H9 (cell line): ENCODE measurements at regions not wholly inside any gene's neighbourhood (a gene's known extent, or its start where the extent isn't known, plus 50 kb on each side); places are given as distances from the start of the nearest gene placed in this dataset.
A peak's percentile ranks its signal among the peaks of the same experiment; 100 is the strongest.

ENCODE experiments used
- DNase-seq: peaks from one replicate; pipeline ENCODE4 v3.0.0-alpha.2; 2017
- H2AFZ ChIP-seq: one replicate; pipeline ENCODE4 v1.6.1; 2013; ENCODE audit warnings: mild to moderate bottlenecking, low read length, control low read depth, moderate library complexity
- H2AK5ac ChIP-seq: 2 replicates; pipeline ENCODE4 v1.6.1; 2013; ENCODE audit warnings: low read length, control low read depth, mixed read lengths; ENCODE audit not compliant: insufficient read length
- H2BK120ac ChIP-seq: one replicate; pipeline ENCODE4 v1.6.1; 2013; ENCODE audit warnings: low read depth, mild to moderate bottlenecking, low read length, control low read depth, inconsistent platforms; ENCODE audit not compliant: poor library complexity, severe bottlenecking
- H2BK12ac ChIP-seq: 2 replicates; pipeline ENCODE4 v1.6.1; 2013; ENCODE audit warnings: low read length, control low read depth, mixed read lengths, low read depth; ENCODE audit not compliant: insufficient read length
- H2BK15ac ChIP-seq: 2 replicates; pipeline ENCODE4 v1.6.1; 2013; ENCODE audit warnings: low read depth, low read length, control low read depth
- H2BK20ac ChIP-seq: one replicate; pipeline ENCODE4 v1.6.1; 2013; ENCODE audit warnings: low read depth, mild to moderate bottlenecking, low read length, control low read depth, inconsistent platforms; ENCODE audit not compliant: poor library complexity, severe bottlenecking
- H2BK5ac ChIP-seq: 2 replicates; pipeline ENCODE4 v1.6.1; 2013; ENCODE audit warnings: low read length, control low read depth, mixed read lengths; ENCODE audit not compliant: insufficient read length
- H3K14ac ChIP-seq: 2 replicates; pipeline ENCODE4 v1.6.1; 2013; ENCODE audit warnings: low read length, control low read depth; ENCODE audit not compliant: insufficient read depth
- H3K18ac ChIP-seq: 2 replicates; pipeline ENCODE4 v1.6.1; 2013; ENCODE audit warnings: low read depth, mild to moderate bottlenecking, mixed read lengths, low read length, control low read depth; ENCODE audit not compliant: insufficient read length
- H3K23ac ChIP-seq: 2 replicates; pipeline ENCODE4 v1.6.1; 2013; ENCODE audit warnings: low read length, control low read depth, mixed read lengths, low read depth; ENCODE audit not compliant: insufficient read length
- H3K23me2 ChIP-seq: 2 replicates; pipeline ENCODE4 v1.6.1; 2013; ENCODE audit warnings: low read depth, mild to moderate bottlenecking, mixed read lengths, low read length, control low read depth; ENCODE audit not compliant: insufficient read length, poor library complexity, severe bottlenecking
- H3K27ac ChIP-seq: 2 replicates; pipeline ENCODE4 v1.5.1; 2013; ENCODE audit warnings: low read length, control low read depth, mixed read lengths, low read depth; ENCODE audit not compliant: insufficient read length
- H3K27me3 ChIP-seq: 2 replicates; pipeline ENCODE4 v1.6.1; 2013; ENCODE audit warnings: low read length, control low read depth, inconsistent platforms; ENCODE audit not compliant: insufficient read depth
- H3K4ac ChIP-seq: 2 replicates; pipeline ENCODE4 v1.6.1; 2013; ENCODE audit warnings: low read depth, mild to moderate bottlenecking, control low read depth, inconsistent platforms, low read length, moderate library complexity
- H3K4me1 ChIP-seq: 2 replicates; pipeline ENCODE4 v1.6.1; 2013; ENCODE audit warnings: low read length, control low read depth, inconsistent platforms; ENCODE audit not compliant: insufficient read depth
- H3K4me2 ChIP-seq: 2 replicates; pipeline ENCODE4 v1.6.1; 2013; ENCODE audit warnings: low read length, control low read depth, mixed read lengths; ENCODE audit not compliant: insufficient read length, insufficient read depth
- H3K56ac ChIP-seq: 2 replicates; pipeline ENCODE4 v1.6.1; 2013; ENCODE audit warnings: low read depth, mild to moderate bottlenecking, mixed read lengths, low read length, control low read depth; ENCODE audit not compliant: insufficient read length
- H3K79me1 ChIP-seq: 2 replicates; pipeline ENCODE4 v1.6.1; 2013; ENCODE audit warnings: low read depth, mild to moderate bottlenecking, moderate library complexity, low read length, control low read depth, inconsistent platforms; ENCODE audit not compliant: insufficient read depth, poor library complexity, severe bottlenecking
- H3K79me2 ChIP-seq: 2 replicates; pipeline ENCODE4 v1.6.1; 2013; ENCODE audit warnings: low read length, control low read depth, inconsistent platforms; ENCODE audit not compliant: insufficient read depth
- H3K9ac ChIP-seq: 2 replicates; pipeline ENCODE4 v1.6.1; 2013; ENCODE audit warnings: low read length, control low read depth, mixed read lengths; ENCODE audit not compliant: insufficient read length; ENCODE audit errors: extremely low read depth
- H3K9me3 ChIP-seq: one replicate; pipeline ENCODE4 v1.6.1; 2013; ENCODE audit warnings: low read depth, low read length, inconsistent platforms; ENCODE audit not compliant: control insufficient read depth
- H3T11ph ChIP-seq: one replicate; pipeline ENCODE4 v1.6.1; 2013; ENCODE audit warnings: mild to moderate bottlenecking, low read length, control low read depth, inconsistent platforms
- H4K20me1 ChIP-seq: one replicate; pipeline ENCODE4 v1.6.1; 2013; ENCODE audit not compliant: control insufficient read depth, insufficient read length, insufficient read depth
- H4K5ac ChIP-seq: 2 replicates; pipeline ENCODE4 v1.6.1; 2013; ENCODE audit warnings: low read depth, mild to moderate bottlenecking, mixed read lengths, low read length, control low read depth; ENCODE audit not compliant: insufficient read length
- H4K8ac ChIP-seq: replicated peaks from 2 replicates; pipeline ENCODE4 v1.6.1; 2013; ENCODE audit warnings: low read length, control low read depth, mixed read lengths, low read depth; ENCODE audit not compliant: insufficient read length
- H4K91ac ChIP-seq: 2 replicates; pipeline ENCODE4 v1.6.1; 2013; ENCODE audit warnings: low read depth, mild to moderate bottlenecking, moderate library complexity, mixed read lengths, low read length, control low read depth; ENCODE audit not compliant: insufficient read length
- H3K27ac Mint-ChIP-seq, 3 experiments: 2 replicates in 2 of 3; 3 replicates in 1 of 3; pipeline ENCODE4 v1.8.0; 2020 to 2021; ENCODE audit warnings: mixed read lengths in 3 of 3, mild to moderate bottlenecking in 1 of 3, moderate library complexity in 1 of 3
- H3K27me3 Mint-ChIP-seq: 2 replicates; pipeline ENCODE4 v1.8.0; 2021; ENCODE audit warnings: low read depth, mild to moderate bottlenecking, moderate library complexity, mixed read lengths
- H3K36me3 Mint-ChIP-seq, 3 experiments: 2 replicates in 2 of 3; 3 replicates in 1 of 3; pipeline ENCODE4 v1.8.0; 2020 to 2021; ENCODE audit warnings: low read depth in 3 of 3, mixed read lengths in 3 of 3; ENCODE audit not compliant: insufficient read depth in 1 of 3
- H3K4me1 Mint-ChIP-seq, 2 experiments: 2 replicates each; pipeline ENCODE4 v1.8.0; 2020; ENCODE audit warnings: mixed read lengths in 2 of 2
- H3K4me3 Mint-ChIP-seq, 2 experiments: 2 replicates in 1 of 2; 3 replicates in 1 of 2; pipeline ENCODE4 v1.8.0; 2020 to 2021; ENCODE audit warnings: mild to moderate bottlenecking in 2 of 2, mixed read lengths in 2 of 2, moderate library complexity in 1 of 2
- H3K9me3 Mint-ChIP-seq, 2 experiments: 2 replicates in 1 of 2; 3 replicates in 1 of 2; pipeline ENCODE4 v1.8.0; 2020; ENCODE audit warnings: mild to moderate bottlenecking in 2 of 2, mixed read lengths in 2 of 2, moderate library complexity in 1 of 2
- WGBS: extraction: QIAGEN DNeasy Blood & Tissue Kit; methylation state at CpG from one replicate; pipeline ENCODE4 v1.1.7; 2013; ENCODE audit warnings: missing lambda C conversion rate, low lambda C conversion rate, mixed read lengths; ENCODE audit not compliant: insufficient read length; ENCODE audit errors: extremely low coverage; 5-methylcytosine and 5-hydroxymethylcytosine counted together
- TF ChIP-seq, protein P1 (sequence below): fragments of 200-600 bp; sonication (generic); conservative IDR thresholded peaks from 3 replicates; pipeline ENCODE4 v1.8.0; 2021; ENCODE audit warnings: antibody characterized with exemption, mild to moderate bottlenecking

DNA sequence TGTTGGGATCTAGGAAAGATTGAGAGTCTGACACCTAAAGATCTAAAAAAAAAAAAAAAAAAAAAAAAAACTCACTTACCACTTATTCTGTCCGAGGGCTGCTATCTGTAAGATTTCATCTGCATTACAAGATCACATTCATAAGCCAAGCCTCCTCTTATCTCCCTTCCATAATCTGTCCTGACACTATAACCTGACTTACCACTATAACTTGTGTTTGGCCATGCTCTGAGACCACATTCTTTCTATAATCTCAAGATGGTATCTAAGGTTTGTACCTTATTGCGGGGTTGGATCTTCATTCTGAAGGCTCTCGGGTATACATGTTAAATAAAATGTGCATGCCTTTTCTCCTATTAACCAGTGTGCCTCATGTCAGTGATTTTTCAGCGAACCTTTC is 144.4 kb downstream of the MAGEB17 start:
- Histone ChIP-seq H3K9ac (no peak overlapping the region), H2BK20ac (no peak overlapping the region), H3K27ac (peak overlapping the region; percentile 68), H3K4me1 (peaks cover 15% of the 10 kb centered on the region), H2AFZ (no peak overlapping the region), H3T11ph (no peak overlapping the region), H4K5ac (no peak overlapping the region), H3K27me3 (no peaks in the 10 kb centered on the region), H3K14ac (no peak overlapping the region), H4K8ac (no peak overlapping the region), H3K4me2 (no peak overlapping the region), H3K18ac (no peak overlapping the region), H3K23ac (no peak overlapping the region), H3K79me1 (no peaks in the 10 kb centered on the region), H4K20me1 (no peaks in the 10 kb centered on the region), H2BK12ac (no peak overlapping the region), H4K91ac (no peak overlapping the region), H2BK15ac (no peak overlapping the region), H2AK5ac (no peak overlapping the region), H3K9me3 (no peaks in the 10 kb centered on the region), H2BK5ac (no peak overlapping the region), H3K79me2 (no peaks in the 10 kb centered on the region), H3K23me2 (no peaks in the 10 kb centered on the region), H3K56ac (no peak overlapping the region), H3K4ac (no peak overlapping the region), H2BK120ac (no peak overlapping the region)
- Mint-ChIP-seq H3K27me3 (no peaks in the 10 kb centered on the region), H3K9me3 (no peaks in the 10 kb centered on the region), H3K36me3 (peaks cover 0 to 5% (median 0%) of the 10 kb centered on the region in 3 experiments; a peak in 1 of 7 replicates), H3K27ac (peak overlapping the region in 2 of 3 experiments; percentile 1 to 45; a peak in 3 of 7 replicates), H3K4me1 (peaks cover 40 to 52% of the 10 kb centered on the region in 2 experiments), H3K4me3 (no peak overlapping the region)
- TF ChIP-seq, protein P1, sequence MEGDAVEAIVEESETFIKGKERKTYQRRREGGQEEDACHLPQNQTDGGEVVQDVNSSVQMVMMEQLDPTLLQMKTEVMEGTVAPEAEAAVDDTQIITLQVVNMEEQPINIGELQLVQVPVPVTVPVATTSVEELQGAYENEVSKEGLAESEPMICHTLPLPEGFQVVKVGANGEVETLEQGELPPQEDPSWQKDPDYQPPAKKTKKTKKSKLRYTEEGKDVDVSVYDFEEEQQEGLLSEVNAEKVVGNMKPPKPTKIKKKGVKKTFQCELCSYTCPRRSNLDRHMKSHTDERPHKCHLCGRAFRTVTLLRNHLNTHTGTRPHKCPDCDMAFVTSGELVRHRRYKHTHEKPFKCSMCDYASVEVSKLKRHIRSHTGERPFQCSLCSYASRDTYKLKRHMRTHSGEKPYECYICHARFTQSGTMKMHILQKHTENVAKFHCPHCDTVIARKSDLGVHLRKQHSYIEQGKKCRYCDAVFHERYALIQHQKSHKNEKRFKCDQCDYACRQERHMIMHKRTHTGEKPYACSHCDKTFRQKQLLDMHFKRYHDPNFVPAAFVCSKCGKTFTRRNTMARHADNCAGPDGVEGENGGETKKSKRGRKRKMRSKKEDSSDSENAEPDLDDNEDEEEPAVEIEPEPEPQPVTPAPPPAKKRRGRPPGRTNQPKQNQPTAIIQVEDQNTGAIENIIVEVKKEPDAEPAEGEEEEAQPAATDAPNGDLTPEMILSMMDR, result no peak
- no peak for DNase-seq
- no CpG with 5 or more reads among the region's 4 CpGs for WGBS
